HepG2 (cell line): ENCODE measurements at regions not wholly inside any gene's neighbourhood (a gene's known extent, or its start where the extent isn't known, plus 50 kb on each side); places are given as distances from the start of the nearest gene placed in this dataset.

Experiments
- CENPBD1 ChIP-seq: sonication (generic); formaldehyde crosslinking; IDR thresholded peaks from 2 replicates; pipeline ENCODE4 v1.8.0; 2022; ENCODE audit warnings: missing genetic modification reagents, low read depth, mild to moderate bottlenecking, borderline replicate concordance
- CSRNP1 ChIP-seq: sonication (generic); formaldehyde crosslinking; IDR thresholded peaks from 2 replicates; pipeline ENCODE4 v1.8.1; 2023; ENCODE audit warnings: mild to moderate bottlenecking, missing genetic modification reagents
- DPF2 ChIP-seq: sonication (generic); formaldehyde crosslinking; IDR thresholded peaks from 2 replicates; pipeline ENCODE4 v1.4.0; 2020; ENCODE audit warnings: mild to moderate bottlenecking, low read depth, missing genetic modification reagents, borderline replicate concordance
- GMEB1 ChIP-seq: sonication (generic); formaldehyde crosslinking; IDR thresholded peaks from 2 replicates; pipeline ENCODE4 v1.5.1; 2020; ENCODE audit warnings: missing genetic modification reagents, mild to moderate bottlenecking, borderline replicate concordance
- GZF1 ChIP-seq: sonication (generic); formaldehyde crosslinking; IDR thresholded peaks from 2 replicates; pipeline ENCODE4 v1.5.1; 2020; ENCODE audit warnings: mild to moderate bottlenecking, missing genetic modification reagents
- NFE2L1 ChIP-seq: sonication (generic); formaldehyde crosslinking; IDR thresholded peaks from 2 replicates; pipeline ENCODE4 v1.4.0; 2020; ENCODE audit warnings: missing genetic modification reagents, mild to moderate bottlenecking, borderline replicate concordance
- PTBP1 ChIP-seq: fragments of 200-400 bp; formaldehyde crosslinking; IDR thresholded peaks from 2 replicates; pipeline ENCODE4 v1.6.1; 2018; ENCODE audit warnings: low read length, low read depth; ENCODE audit not compliant: poor library complexity, severe bottlenecking
- ZBTB43 ChIP-seq: sonication (generic); formaldehyde crosslinking; conservative IDR thresholded peaks from 2 replicates; pipeline ENCODE4 v1.4.0; 2020; ENCODE audit warnings: missing genetic modification reagents
- ZNF484 ChIP-seq: sonication (generic); formaldehyde crosslinking; IDR thresholded peaks from 2 replicates; pipeline ENCODE4 v1.5.1; 2020; ENCODE audit warnings: mild to moderate bottlenecking, low read depth, missing genetic modification reagents, borderline replicate concordance

GRCh38 chr10:4205113-4205512 lies 420.1 kb upstream of the KLF6 start (continued):
- TF ChIP-seq CSRNP1 (CRISPR knock-in tag): no peak
- TF ChIP-seq GZF1 (CRISPR knock-in tag): no peak
- TF ChIP-seq ZBTB43 (CRISPR knock-in tag): no peak
- TF ChIP-seq CENPBD1 (CRISPR knock-in tag): no peak
- TF ChIP-seq NFE2L1 (CRISPR knock-in tag): no peak
- TF ChIP-seq DPF2 (CRISPR knock-in tag): no peak
- no peak for TF ChIP-seq PTBP1
- TF ChIP-seq ZNF484 (CRISPR knock-in tag): no peak
- TF ChIP-seq GMEB1 (CRISPR knock-in tag): no peak
- TF ChIP-seq, all 625 proteins: peak for 0
